ENCODE measurements at regions not wholly inside any gene's neighbourhood (a gene's known extent, or its start where the extent isn't known, plus 50 kb on each side); places are given as distances from the start of the nearest gene placed in this dataset.

GRCh38 chr3:110198717-110199587 is 861.6 kb upstream of the DPPA4 start:
- in situ Hi-C loops (cut with HindIII; ENCODE audit: low pct_unique_long_range_greater_than_20kb, low sequenced_read_pairs), result no loop called here
- no peak for DNase-seq (ENCODE audit: low read depth)

DNA sequence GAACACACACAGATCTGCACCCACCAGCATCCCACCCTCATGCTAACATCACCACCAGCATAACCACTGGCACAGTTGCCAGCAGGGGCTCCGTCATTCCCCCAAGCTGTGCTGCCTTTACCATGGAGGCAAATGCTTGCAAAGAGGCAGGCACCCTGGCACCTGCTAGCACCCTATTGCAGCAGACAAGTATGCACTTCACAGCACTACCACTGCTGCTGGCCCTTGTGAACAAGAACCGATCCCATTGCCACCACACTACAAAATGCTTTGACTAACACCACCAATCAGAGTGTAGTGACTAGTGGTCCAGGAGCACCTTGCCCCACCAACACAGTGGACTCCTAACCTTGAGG is 862.2 kb upstream of the DPPA4 start:
- in situ Hi-C loops (cut with HindIII; ENCODE audit: low pct_unique_long_range_greater_than_20kb, low sequenced_read_pairs), result no loop called here
- DNase-seq (ENCODE audit: low read depth), result no peak

- no peak for DNase-seq (ENCODE audit: low read depth)
- in situ Hi-C loops (cut with HindIII; ENCODE audit: low pct_unique_long_range_greater_than_20kb, low sequenced_read_pairs), result no loop called here
These were observed 861.4 kb upstream of the NECTIN3 start for GRCh38 chr3:110210086-110210660.

GRCh38 chr3:110226645-110227044 is 845.0 kb upstream of the NECTIN3 start:
- no peak for DNase-seq (ENCODE audit: low read depth)
- in situ Hi-C loops (cut with HindIII; ENCODE audit: low pct_unique_long_range_greater_than_20kb, low sequenced_read_pairs), result no loop called here

DNA sequence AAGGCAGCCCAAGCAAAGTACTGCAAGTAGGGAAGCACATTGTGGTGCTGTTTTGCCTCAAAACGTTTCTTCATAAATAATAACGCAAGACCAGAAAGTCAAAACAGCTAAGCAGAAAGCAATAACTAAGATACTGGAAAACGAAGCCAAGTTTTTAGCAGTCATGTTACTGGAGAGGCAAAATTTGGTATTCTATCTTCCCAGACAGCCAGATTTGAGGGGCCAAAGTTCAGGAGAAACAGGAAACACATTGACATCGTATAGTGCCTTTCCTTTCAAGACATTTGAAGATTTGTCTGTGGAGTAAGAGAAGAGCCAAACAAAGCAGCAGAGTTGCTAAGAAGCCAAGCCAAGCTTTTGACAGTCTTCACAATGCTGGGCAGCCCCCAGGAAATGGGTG is 843.6 kb upstream of the NECTIN3 start:
- DNase-seq (ENCODE audit: low read depth), result no peak
- in situ Hi-C loops (cut with HindIII; ENCODE audit: low pct_unique_long_range_greater_than_20kb, low sequenced_read_pairs), result no loop called here

- no peak for DNase-seq (ENCODE audit: low read depth)
- in situ Hi-C loops (cut with HindIII; ENCODE audit: low pct_unique_long_range_greater_than_20kb, low sequenced_read_pairs), result no loop called here
These were observed 836.8 kb upstream of the NECTIN3 start for GRCh38 chr3:110234831-110235230.

GRCh38 chr3:110236976-110237610 is 834.5 kb upstream of the NECTIN3 start:
- no peak for DNase-seq (ENCODE audit: low read depth)
- in situ Hi-C loops (cut with HindIII; ENCODE audit: low pct_unique_long_range_greater_than_20kb, low sequenced_read_pairs), result no loop called here

GRCh38 chr3:110243081-110243480 is 828.5 kb upstream of the NECTIN3 start:
- DNase-seq (ENCODE audit: low read depth), result no peak
- in situ Hi-C loops (cut with HindIII; ENCODE audit: low pct_unique_long_range_greater_than_20kb, low sequenced_read_pairs), result no loop called here

DNA sequence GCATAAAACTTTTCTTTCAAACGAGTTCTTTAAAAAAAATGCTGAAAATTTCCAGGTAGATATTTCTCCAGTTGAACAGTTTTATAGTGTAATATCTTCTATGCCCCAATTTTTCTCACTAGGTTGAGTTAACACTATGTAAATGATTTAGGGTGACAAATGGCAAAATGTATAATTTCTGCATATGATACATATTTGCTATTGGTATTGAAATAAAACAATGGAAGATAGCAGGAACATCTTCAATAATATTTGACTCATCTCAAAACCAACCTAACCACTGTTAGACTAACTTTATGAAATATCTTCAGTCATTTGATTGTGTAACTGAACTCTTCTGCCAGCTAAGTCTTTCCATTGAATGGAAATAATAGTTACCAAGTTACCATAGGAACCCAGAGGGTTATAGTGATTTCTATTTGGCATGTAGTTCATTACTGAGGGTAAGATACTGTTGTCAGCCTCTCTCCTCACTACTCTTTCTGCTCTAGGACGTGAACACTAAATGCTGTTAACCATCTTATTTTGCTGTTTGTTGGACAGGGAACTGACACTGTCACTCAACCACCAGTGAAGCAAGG is 824.7 kb upstream of the NECTIN3 start:
- no peak for DNase-seq (ENCODE audit: low read depth)
- in situ Hi-C loops (cut with HindIII; ENCODE audit: low pct_unique_long_range_greater_than_20kb, low sequenced_read_pairs), result no loop called here

GRCh38 chr3:110248666-110249065 is 823.0 kb upstream of the NECTIN3 start:
- DNase-seq (ENCODE audit: low read depth), result no peak
- in situ Hi-C loops (cut with HindIII; ENCODE audit: low pct_unique_long_range_greater_than_20kb, low sequenced_read_pairs), result no loop called here

DNA sequence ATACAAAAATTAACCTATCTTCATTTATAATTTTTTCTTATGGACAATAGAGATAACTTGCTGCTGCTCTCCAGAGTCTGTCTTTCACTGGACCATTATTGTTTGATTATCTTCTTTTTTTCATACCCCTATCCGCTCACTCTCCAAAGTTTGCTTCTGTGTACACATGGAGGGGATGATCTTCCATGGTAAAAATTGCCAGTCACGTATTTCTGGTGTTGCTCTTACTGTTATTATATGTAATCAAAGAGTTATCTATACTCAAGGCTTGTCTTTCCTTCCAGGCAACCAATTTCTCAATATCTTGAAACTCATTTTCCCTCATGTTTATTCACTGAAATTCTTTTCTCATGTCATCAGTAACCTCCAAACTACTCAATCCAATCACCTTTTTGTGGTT is 817.8 kb upstream of the NECTIN3 start:
- DNase-seq (ENCODE audit: low read depth), result no peak
- in situ Hi-C loops (cut with HindIII; ENCODE audit: low pct_unique_long_range_greater_than_20kb, low sequenced_read_pairs), result no loop called here

DNA sequence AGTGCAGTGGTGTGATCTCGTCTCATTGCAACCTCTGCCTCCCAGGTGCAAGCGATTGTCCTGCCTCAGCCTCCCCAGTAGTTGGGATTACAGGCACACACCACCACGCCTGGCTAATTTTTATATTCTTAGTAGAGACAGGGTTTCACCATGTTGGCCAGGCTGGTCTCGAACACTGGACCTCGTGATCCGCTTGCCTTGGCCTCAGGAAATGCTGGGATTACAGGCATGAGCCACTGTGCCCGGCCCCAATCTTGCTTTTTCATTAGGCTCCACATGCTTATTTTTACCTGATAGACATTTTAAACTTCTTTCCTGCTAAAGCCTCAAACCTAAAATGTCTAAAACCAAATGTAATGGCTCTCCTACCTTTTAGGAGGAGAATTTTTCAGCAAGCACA is 817.0 kb upstream of the NECTIN3 start:
- DNase-seq (ENCODE audit: low read depth), result no peak
- in situ Hi-C loops (cut with HindIII; ENCODE audit: low pct_unique_long_range_greater_than_20kb, low sequenced_read_pairs), result no loop called here

- no peak for DNase-seq (ENCODE audit: low read depth)
These were observed 810.5 kb upstream of the NECTIN3 start for GRCh38 chr3:110261141-110261540.

GRCh38 chr3:110262896-110263295 is 808.7 kb upstream of the NECTIN3 start:
- DNase-seq (ENCODE audit: low read depth), result no peak
- in situ Hi-C loops (cut with HindIII; ENCODE audit: low pct_unique_long_range_greater_than_20kb, low sequenced_read_pairs), result no loop called here

More at GRCh38 chr3:110261141-110261540, 810.5 kb upstream of the NECTIN3 start:
- in situ Hi-C loops (cut with HindIII; ENCODE audit: low pct_unique_long_range_greater_than_20kb, low sequenced_read_pairs), result no loop called here

DNA sequence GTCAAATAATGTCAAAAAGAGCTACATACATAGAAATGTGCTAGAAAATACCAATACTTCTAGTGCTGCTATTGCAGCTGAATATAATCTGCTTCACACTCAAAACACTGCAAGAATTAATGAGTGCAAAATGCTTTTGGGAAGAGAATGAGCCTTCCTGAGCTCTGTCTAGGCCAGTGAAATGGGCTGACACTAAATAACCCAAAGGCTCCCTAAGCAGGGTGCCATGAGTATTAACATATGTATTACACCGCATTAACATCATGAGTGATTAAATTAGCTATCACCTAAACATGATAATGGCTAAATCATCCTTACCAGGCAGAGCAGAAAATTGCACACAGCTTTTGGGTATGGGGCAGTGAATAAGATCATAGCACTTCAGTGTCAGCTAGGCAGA is 806.3 kb upstream of the NECTIN3 start:
- in situ Hi-C loops (cut with HindIII; ENCODE audit: low pct_unique_long_range_greater_than_20kb, low sequenced_read_pairs), result no loop called here
- no peak for DNase-seq (ENCODE audit: low read depth)

GRCh38 chr3:110267304-110267845 is 804.2 kb upstream of the NECTIN3 start:
- DNase-seq (ENCODE audit: low read depth), result no peak
- in situ Hi-C loops (cut with HindIII; ENCODE audit: low pct_unique_long_range_greater_than_20kb, low sequenced_read_pairs), result no loop called here

DNA sequence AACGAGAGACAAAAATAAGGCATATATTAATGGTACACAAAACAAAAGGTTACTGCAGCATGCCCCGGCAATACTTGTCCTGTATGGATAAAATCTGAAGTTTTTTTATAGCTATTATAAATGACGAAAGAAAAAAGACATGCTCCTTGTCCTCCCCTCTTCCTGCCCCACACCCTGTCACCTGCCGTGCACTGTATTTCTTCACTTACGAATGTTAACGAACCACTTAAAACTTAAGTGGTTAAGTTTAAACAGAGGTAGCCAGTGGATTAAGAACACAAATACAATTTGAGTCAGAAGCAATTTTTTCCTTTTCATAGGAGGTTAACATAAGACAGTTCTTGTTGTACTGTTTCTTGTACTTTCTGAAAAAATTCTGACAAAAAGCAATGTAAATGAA is 799.1 kb upstream of the NECTIN3 start:
- in situ Hi-C loops (cut with HindIII; ENCODE audit: low pct_unique_long_range_greater_than_20kb, low sequenced_read_pairs), result no loop called here
- no peak for DNase-seq (ENCODE audit: low read depth)

- in situ Hi-C loops (cut with HindIII; ENCODE audit: low pct_unique_long_range_greater_than_20kb, low sequenced_read_pairs), result no loop called here
- DNase-seq (ENCODE audit: low read depth), result no peak
These were observed 779.6 kb upstream of the NECTIN3 start for GRCh38 chr3:110291886-110292501.

DNA sequence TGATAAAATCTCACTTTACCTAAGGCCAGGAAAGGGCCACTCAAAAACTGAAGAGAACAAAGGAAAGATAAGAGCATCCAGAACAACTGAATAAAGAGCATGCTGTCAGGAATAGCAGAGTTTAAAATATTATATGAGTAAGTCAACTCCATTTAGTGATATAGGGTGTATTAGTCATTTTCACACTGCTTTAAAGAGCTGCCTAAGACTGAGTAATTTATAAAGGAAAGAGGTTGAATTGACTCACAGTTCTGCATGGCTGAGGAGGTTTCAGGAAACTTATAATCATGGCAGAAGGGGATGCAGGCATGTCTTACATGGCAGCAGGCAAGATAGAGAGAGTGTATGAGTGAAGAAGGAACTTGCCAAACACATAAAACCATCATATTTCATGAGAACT is 778.0 kb upstream of the NECTIN3 start:
- in situ Hi-C loops (cut with HindIII; ENCODE audit: low pct_unique_long_range_greater_than_20kb, low sequenced_read_pairs), result no loop called here
- no peak for DNase-seq (ENCODE audit: low read depth)

All from Caki2 (cell line).